HCT116 (cell line): ENCODE measurements at regions not wholly inside any gene's neighbourhood (a gene's known extent, or its start where the extent isn't known, plus 50 kb on each side); places are given as distances from the start of the nearest gene placed in this dataset.

ENCODE experiments used
- ATAC-seq: fragments of 200-7000 bp; cut with Tn5 transposase; 2 replicates; pipeline ENCODE4 v1.9.1; 2020; ENCODE audit warnings: mild to moderate bottlenecking, moderate library complexity
- BruUV-seq: library from RNA; stranded (reverse); fragments of 400-500 nt; replicated peaks from 2 replicates; lab custom pipeline; 2021; lab: Mats Ljungman, UMichigan
- CTCF ChIA-PET: fragments of 300-600 bp; sonication (Branson Sonifier 250); formaldehyde crosslinking; loops from one replicate; lab custom pipeline; 2021; ENCODE audit warnings: antibody characterized with exemption; lab: Charles Lee
- POLR2A ChIA-PET: fragments of 300-600, 350-600 bp; sonication (Branson Sonifier 250); formaldehyde crosslinking; loops from one replicate; lab custom pipeline; 2021; ENCODE audit warnings: antibody characterized with exemption; lab: Charles Lee
- RAD21 ChIA-PET, 2 experiments: fragments of 300-600 bp; sonication (Branson Sonifier 250); formaldehyde crosslinking; loops; one replicate each; lab custom pipeline; 2023; ENCODE audit warnings: low total read pairs in 2 of 2; ENCODE audit not compliant: uncharacterized antibody in 2 of 2, unreplicated experiment in 2 of 2, low non-redundant PET in 1 of 2; lab: Charles Lee
- DNase-seq: peaks from one replicate; pipeline ENCODE4 v3.0.0-alpha.2; 2010; ENCODE audit warnings: low read depth, low spot score
- H2AFZ ChIP-seq: fragments of 200-600 bp; shearing (Covaris generic), sonication (generic); 2 replicates; pipeline ENCODE4 v1.6.1; 2017; ENCODE audit warnings: low read depth, mixed run types, mixed read lengths, antibody characterized with exemption, low read length; ENCODE audit not compliant: poor library complexity, severe bottlenecking
- H3K27ac ChIP-seq: 2 replicates; pipeline ENCODE4 v1.5.1; 2012; ENCODE audit warnings: low read depth, low read length
- H3K27me3 ChIP-seq: fragments of 200-600 bp; sonication (generic); 2 replicates; pipeline ENCODE4 v1.6.1; 2016; ENCODE audit warnings: mixed run types, low read length, mixed read lengths; ENCODE audit not compliant: insufficient read depth
- H3K36me3 ChIP-seq, 2 experiments: fragments of 200-500 bp in 1 of 2; fragments of 200-600 bp in 1 of 2; sonication (Bioruptor generic) in 1 of 2; sonication (generic) in 1 of 2; 2 replicates each; pipeline versions ENCODE4 v1.5.1 to v1.6.1; 2014 to 2016; ENCODE audit warnings: low read length in 2 of 2, inconsistent platforms in 1 of 2, mixed read lengths in 1 of 2, mixed run types in 1 of 2; ENCODE audit not compliant: insufficient read depth in 2 of 2, control insufficient read depth in 1 of 2
- H3K4me1 ChIP-seq, 2 experiments: fragments of 200-600 bp in 1 of 2; sonication (generic) in 1 of 2; 2 replicates each; pipeline versions ENCODE4 v1.5.1 to v1.6.1; 2012 to 2017; ENCODE audit warnings: low read length in 2 of 2, inconsistent platforms in 1 of 2, mild to moderate bottlenecking in 1 of 2, mixed read lengths in 1 of 2, mixed run types in 1 of 2, moderate library complexity in 1 of 2; ENCODE audit not compliant: insufficient read depth in 2 of 2, control insufficient read depth in 1 of 2
- H3K4me2 ChIP-seq: fragments of 200-600 bp; sonication (generic); 2 replicates; pipeline ENCODE4 v1.6.1; 2017; ENCODE audit warnings: mixed run types, low read length, mixed read lengths
- H3K4me3 ChIP-seq, 2 experiments: fragments of 200-600 bp in 1 of 2; sonication (generic) in 1 of 2; replicated peaks in 1 of 2; 2 replicates each; pipeline ENCODE4 v1.5.1; 2011 to 2016; ENCODE audit warnings: low read length in 2 of 2, control low read depth in 1 of 2, low read depth in 1 of 2, mild to moderate bottlenecking in 1 of 2, mixed read lengths in 1 of 2, mixed run types in 1 of 2
- H3K79me2 ChIP-seq: fragments of 200-600 bp; sonication (generic); 2 replicates; pipeline ENCODE4 v1.6.1; 2017; ENCODE audit warnings: mild to moderate bottlenecking, mixed run types, low read length, moderate library complexity, mixed read lengths; ENCODE audit not compliant: insufficient read depth
- H3K9ac ChIP-seq: fragments of 200-600 bp; sonication (generic); 2 replicates; pipeline ENCODE4 v1.6.1; 2016; ENCODE audit warnings: low read length, mixed read lengths
- H3K9me2 ChIP-seq: fragments of 200-600 bp; sonication (generic), shearing (Covaris generic); 2 replicates; pipeline ENCODE4 v1.6.1; 2017; ENCODE audit warnings: mixed run types, mild to moderate bottlenecking, moderate library complexity; ENCODE audit not compliant: insufficient read depth
- H3K9me3 ChIP-seq, 2 experiments: fragments of 200-500 bp in 1 of 2; fragments of 200-600 bp in 1 of 2; sonication (Bioruptor generic) in 1 of 2; sonication (generic) in 1 of 2; 2 replicates each; pipeline ENCODE4 v1.6.1; 2014 to 2017; ENCODE audit warnings: low read length in 2 of 2, mixed read lengths in 2 of 2, inconsistent platforms in 1 of 2, low read depth in 1 of 2, mild to moderate bottlenecking in 1 of 2, mixed run types in 1 of 2, moderate library complexity in 1 of 2; ENCODE audit not compliant: control insufficient read depth in 1 of 2, insufficient read depth in 1 of 2
- H4K20me1 ChIP-seq: fragments of 200-600 bp; sonication (generic), shearing (Covaris generic); 2 replicates; pipeline ENCODE4 v1.6.1; 2017; ENCODE audit warnings: mixed run types, mild to moderate bottlenecking, moderate library complexity; ENCODE audit not compliant: insufficient read depth
- ATF3 ChIP-seq: IDR thresholded peaks from 2 replicates; pipeline ENCODE4 v1.6.1; 2012
- CBX3 ChIP-seq: IDR thresholded peaks from 2 replicates; pipeline ENCODE4 v1.6.1; 2012; ENCODE audit warnings: low read depth
- CEBPB ChIP-seq: IDR thresholded peaks from 2 replicates; pipeline ENCODE4 v1.6.1; 2012; ENCODE audit warnings: low read depth
- CTCF ChIP-seq, 3 experiments: fragments of 200-600 bp in 1 of 3; sonication (generic) in 1 of 3; IDR thresholded peaks in 2 of 3; conservative IDR thresholded peaks in 1 of 3; 2 replicates each; pipeline ENCODE4 v1.5.1; 2012 to 2017; ENCODE audit warnings: low read depth in 2 of 3, low read length in 2 of 3, antibody characterized with exemption in 1 of 3, borderline replicate concordance in 1 of 3, control low read depth in 1 of 3, mild to moderate bottlenecking in 1 of 3, mixed read lengths in 1 of 3, mixed run types in 1 of 3, moderate library complexity in 1 of 3; ENCODE audit not compliant: insufficient read depth in 1 of 3
- EGR1 ChIP-seq: IDR thresholded peaks from 2 replicates; pipeline ENCODE4 v1.6.1; 2012; ENCODE audit warnings: low read depth
- EZH2 ChIP-seq: fragments of 200-600 bp; sonication (generic); IDR thresholded peaks from 2 replicates; pipeline ENCODE4 v1.6.1; 2017; ENCODE audit warnings: antibody characterized with exemption, mixed run types
- FOSL1 ChIP-seq: IDR thresholded peaks from 2 replicates; pipeline ENCODE4 v1.6.1; 2012; ENCODE audit warnings: low read depth
- JUND ChIP-seq: IDR thresholded peaks from 2 replicates; pipeline ENCODE4 v1.6.1; 2012
- POLR2A ChIP-seq: IDR thresholded peaks from 2 replicates; pipeline ENCODE4 v1.7.0; 2011; ENCODE audit warnings: borderline replicate concordance; ENCODE audit not compliant: insufficient read depth, insufficient read length; ENCODE audit errors: extremely low read depth
- POLR2AphosphoS5 ChIP-seq: IDR thresholded peaks from 2 replicates; pipeline ENCODE4 v1.6.1; 2011; ENCODE audit warnings: mild to moderate bottlenecking, low read depth, low read length, moderate library complexity
- RAD21 ChIP-seq: IDR thresholded peaks from 2 replicates; pipeline ENCODE4 v1.6.1; 2012; ENCODE audit warnings: low read depth, mild to moderate bottlenecking
- SIN3A ChIP-seq: IDR thresholded peaks from 2 replicates; pipeline ENCODE4 v1.6.1; 2012; ENCODE audit warnings: low read depth
- TCF7L2 ChIP-seq: IDR thresholded peaks from 2 replicates; pipeline ENCODE4 v1.7.0; 2011; ENCODE audit warnings: borderline replicate concordance, inconsistent platforms; ENCODE audit not compliant: insufficient read depth, insufficient read length; ENCODE audit errors: extremely low read depth
- ZNF274 ChIP-seq: fragments of 200-500 bp; sonication (Bioruptor generic); IDR thresholded peaks from 2 replicates; pipeline ENCODE4 v1.6.1; 2014; ENCODE audit warnings: mild to moderate bottlenecking, low read depth, low read length, inconsistent platforms
- intact Hi-C: fragments of 100-400 bp; cut with micrococcal nuclease; formaldehyde crosslinking; loops from 2 replicates; pipeline ENCODE4 v1.10.0; 2022
- TF ChIP-seq, protein P1 (sequence below): IDR thresholded peaks from 2 replicates; pipeline ENCODE4 v1.6.1; 2012
- TF ChIP-seq, protein P2 (sequence below): IDR thresholded peaks from 2 replicates; pipeline ENCODE4 v1.6.1; 2011; ENCODE audit warnings: mild to moderate bottlenecking, low read length, moderate library complexity; ENCODE audit not compliant: insufficient replicate concordance; ENCODE audit errors: extremely low read depth

DNA sequence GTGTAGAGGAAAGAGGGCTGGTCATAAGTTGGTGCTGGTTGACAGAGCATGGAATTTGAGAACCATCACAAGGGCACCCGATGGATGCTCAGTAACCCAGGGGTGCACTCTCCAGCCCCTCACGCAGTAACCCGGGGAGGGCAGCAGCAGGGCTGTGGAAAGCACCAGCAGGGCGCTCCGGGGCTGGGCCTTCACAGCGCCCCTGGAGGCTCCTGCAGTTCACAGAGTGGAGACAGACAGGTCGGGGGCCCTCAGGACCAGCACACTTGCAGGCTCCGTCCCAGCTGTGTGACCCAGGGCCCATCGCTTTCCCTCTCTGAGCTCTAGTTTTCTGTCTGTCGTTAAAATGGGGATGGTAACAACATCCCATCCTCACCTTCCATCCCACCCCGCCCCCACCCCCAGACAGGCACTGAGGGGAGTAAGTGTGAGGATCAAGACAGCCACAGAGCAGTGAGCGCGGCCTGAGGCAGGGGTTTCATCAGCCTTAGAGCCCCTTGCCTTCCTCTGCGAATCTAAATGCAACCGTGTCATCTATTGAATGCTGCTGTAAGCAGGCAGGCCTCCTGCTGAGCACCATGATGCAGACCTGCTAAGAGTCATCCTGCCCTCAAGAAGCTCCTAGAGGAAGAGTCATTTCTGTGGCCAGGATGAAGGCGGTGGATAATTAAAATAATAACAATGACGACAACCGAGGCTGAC, 90.2 kb upstream of the LINGO1 start:
- no peaks in the 10 kb centered on the region for H3K79me2 ChIP-seq
- H3K36me3 ChIP-seq: no peaks in the 10 kb centered on the region
- H3K27me3 ChIP-seq: no peaks in the 10 kb centered on the region
- no peak overlapping the region for H3K27ac ChIP-seq
- POLR2A ChIA-PET: no interaction called here
- no peak overlapping the region for H3K9ac ChIP-seq
- TF ChIP-seq CBX3: no peak
- no peak for TF ChIP-seq ATF3
- TF ChIP-seq FOSL1: no peak
- TF ChIP-seq EZH2: no peak
- TF ChIP-seq SIN3A: no peak
- TF ChIP-seq TCF7L2: no peak
- TF ChIP-seq JUND: no peak
- TF ChIP-seq POLR2AphosphoS5: no peak
- TF ChIP-seq POLR2A: no peak
- TF ChIP-seq RAD21: no peak
- no peak for TF ChIP-seq CTCF (IDR thresholded peaks at IDR 0.05 in 2 of 3, conservative IDR thresholded peaks at IDR 0.05 in 1 of 3; ENCODE audit: borderline replicate concordance in 1 of 3, insufficient read depth in 1 of 3, low read depth in 2 of 3, low read length in 2 of 3)
- TF ChIP-seq, protein P1, sequence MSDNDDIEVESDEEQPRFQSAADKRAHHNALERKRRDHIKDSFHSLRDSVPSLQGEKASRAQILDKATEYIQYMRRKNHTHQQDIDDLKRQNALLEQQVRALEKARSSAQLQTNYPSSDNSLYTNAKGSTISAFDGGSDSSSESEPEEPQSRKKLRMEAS: no peak
- no peak for TF ChIP-seq CEBPB
- no peak for TF ChIP-seq EGR1
- TF ChIP-seq, protein P2, sequence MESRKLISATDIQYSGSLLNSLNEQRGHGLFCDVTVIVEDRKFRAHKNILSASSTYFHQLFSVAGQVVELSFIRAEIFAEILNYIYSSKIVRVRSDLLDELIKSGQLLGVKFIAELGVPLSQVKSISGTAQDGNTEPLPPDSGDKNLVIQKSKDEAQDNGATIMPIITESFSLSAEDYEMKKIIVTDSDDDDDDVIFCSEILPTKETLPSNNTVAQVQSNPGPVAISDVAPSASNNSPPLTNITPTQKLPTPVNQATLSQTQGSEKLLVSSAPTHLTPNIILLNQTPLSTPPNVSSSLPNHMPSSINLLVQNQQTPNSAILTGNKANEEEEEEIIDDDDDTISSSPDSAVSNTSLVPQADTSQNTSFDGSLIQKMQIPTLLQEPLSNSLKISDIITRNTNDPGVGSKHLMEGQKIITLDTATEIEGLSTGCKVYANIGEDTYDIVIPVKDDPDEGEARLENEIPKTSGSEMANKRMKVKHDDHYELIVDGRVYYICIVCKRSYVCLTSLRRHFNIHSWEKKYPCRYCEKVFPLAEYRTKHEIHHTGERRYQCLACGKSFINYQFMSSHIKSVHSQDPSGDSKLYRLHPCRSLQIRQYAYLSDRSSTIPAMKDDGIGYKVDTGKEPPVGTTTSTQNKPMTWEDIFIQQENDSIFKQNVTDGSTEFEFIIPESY: no peak
- TF ChIP-seq ZNF274: no peak
- no peak overlapping the region for H3K4me2 ChIP-seq
- CTCF ChIA-PET: no interaction called here
- RAD21 ChIA-PET: no interaction called here
- no peaks in the 10 kb centered on the region for H3K9me2 ChIP-seq
- intact Hi-C loops: no loop called here
- H3K4me1 ChIP-seq: 0 out of 4 replicates have a peak, but pooled peaks cover 0 to 2% of the 10 kb centered on the region in 2 experiments
- H3K4me3 ChIP-seq: no peak overlapping the region
- DNase-seq (no peak), ATAC-seq (no peak)
- H3K9me3 ChIP-seq: no peaks in the 10 kb centered on the region
- H2AFZ ChIP-seq: no peak overlapping the region
- BruUV-seq: no TSS peak
- H4K20me1 ChIP-seq: no peaks in the 10 kb centered on the region
